WI38 (cell line): ENCODE measurements at regions not wholly inside any gene's neighbourhood (a gene's known extent, or its start where the extent isn't known, plus 50 kb on each side); places are given as distances from the start of the nearest gene placed in this dataset.
"Not testable (repeated sequence)": the region's sequence is repeated elsewhere in the genome, so short reads cannot be mapped to it uniquely, and the experiment has no call there.

Source experiments
- H3K4me3 ChIP-seq: 2 replicates; pipeline ENCODE4 v1.5.1; 2011; ENCODE audit warnings: low read depth, mild to moderate bottlenecking, control low read depth, low read length
- CTCF ChIP-seq: IDR thresholded peaks from 2 replicates; pipeline ENCODE4 v1.5.1; 2012; ENCODE audit warnings: low read depth, mild to moderate bottlenecking, control low read depth, low read length

GRCh38 chr6:85005494-85005893, 241.1 kb upstream of the TBX18 start:
- no peak for TF ChIP-seq CTCF
- H3K4me3 ChIP-seq: no peak overlapping the region

- H3K4me3 ChIP-seq: no peak overlapping the region
- no peak for TF ChIP-seq CTCF
These were observed 240.1 kb upstream of the TBX18 start for GRCh38 chr6:85004361-85004995.

- no peak for TF ChIP-seq CTCF
- no peak overlapping the region for H3K4me3 ChIP-seq
These were observed 238.4 kb upstream of the TBX18 start for GRCh38 chr6:85002847-85003246.

- H3K4me3 ChIP-seq: no peak overlapping the region
- no peak for TF ChIP-seq CTCF
These were observed 235.6 kb upstream of the TBX18 start for GRCh38 chr6:85000001-85000400.

- TF ChIP-seq CTCF: no peak
These were observed 233.8 kb upstream of the TBX18 start for GRCh38 chr6:84998223-84998622.

GRCh38 chr6:84988766-84989165, 224.4 kb upstream of the TBX18 start:
- not testable (repeated sequence) for H3K4me3 ChIP-seq

More at GRCh38 chr6:84998223-84998622, 233.8 kb upstream of the TBX18 start:
- no peak overlapping the region for H3K4me3 ChIP-seq

- H3K4me3 ChIP-seq: not testable (repeated sequence)
These were observed 221.1 kb upstream of the TBX18 start for GRCh38 chr6:84985490-84985889.

GRCh38 chr6:84979541-84979940, 215.1 kb upstream of the TBX18 start:
- TF ChIP-seq CTCF: no peak
- no peak overlapping the region for H3K4me3 ChIP-seq
